T-helper 2 cell treated with Interferon-gamma antibody and Interleukin-4, amounts not matched to agents 5 μg/mL and 100 μg/mL, for 36 hours (primary cell): ENCODE measurements at regions not wholly inside any gene's neighbourhood (a gene's known extent, or its start where the extent isn't known, plus 50 kb on each side); places are given as distances from the start of the nearest gene placed in this dataset.
"Not testable (repeated sequence)": the region's sequence is repeated elsewhere in the genome, so short reads cannot be mapped to it uniquely, and the experiment has no call there.

ENCODE experiments used
- DNase-seq: peaks from one replicate; pipeline ENCODE4 v3.0.0; 2021; ENCODE audit warnings: low spot score
- H3K27ac Mint-ChIP-seq: one replicate; pipeline ENCODE4 v1.8.0; 2021; ENCODE audit warnings: mild to moderate bottlenecking, mixed read lengths
- H3K27me3 Mint-ChIP-seq: one replicate; pipeline ENCODE4 v1.8.0; 2021; ENCODE audit warnings: low read depth, mixed read lengths
- H3K36me3 Mint-ChIP-seq: one replicate; pipeline ENCODE4 v1.8.0; 2021; ENCODE audit warnings: low read depth, mixed read lengths
- H3K4me1 Mint-ChIP-seq: one replicate; pipeline ENCODE4 v1.8.0; 2021; ENCODE audit warnings: low read depth, mixed read lengths
- H3K4me3 Mint-ChIP-seq: one replicate; pipeline ENCODE4 v1.8.0; 2022; ENCODE audit warnings: mild to moderate bottlenecking, moderate library complexity, mixed read lengths
- H3K9me3 Mint-ChIP-seq: one replicate; pipeline ENCODE4 v1.8.0; 2021; ENCODE audit warnings: mixed read lengths

- H3K4me3 Mint-ChIP-seq: no peak overlapping the region
- H3K4me1 Mint-ChIP-seq: no peaks in the 10 kb centered on the region
- peaks cover 14% of the 10 kb centered on the region for H3K27me3 Mint-ChIP-seq
- DNase-seq: no peak
- H3K36me3 Mint-ChIP-seq: no peaks in the 10 kb centered on the region
- H3K9me3 Mint-ChIP-seq: no peaks in the 10 kb centered on the region
- H3K27ac Mint-ChIP-seq: no peak overlapping the region
Observed at GRCh38 chr14:92223025-92223424, 99.9 kb upstream of the SLC24A4 start.

GRCh38 chr14:92224358-92224954 is 98.5 kb upstream of the SLC24A4 start:
- Mint-ChIP-seq H3K4me1 (no peaks in the 10 kb centered on the region), H3K27me3 (peaks cover 12% of the 10 kb centered on the region), H3K36me3 (no peaks in the 10 kb centered on the region), H3K9me3 (no peaks in the 10 kb centered on the region), H3K4me3 (no peak overlapping the region), H3K27ac (no peak overlapping the region)
- DNase-seq: no peak

- Mint-ChIP-seq H3K4me3 (no peak overlapping the region), H3K36me3 (no peaks in the 10 kb centered on the region), H3K9me3 (no peaks in the 10 kb centered on the region), H3K27me3 (peaks cover 12% of the 10 kb centered on the region), H3K27ac (no peak overlapping the region), H3K4me1 (no peaks in the 10 kb centered on the region)
- DNase-seq: no peak
Observed at GRCh38 chr14:92225731-92226130, 97.2 kb upstream of the SLC24A4 start.

- H3K27me3 Mint-ChIP-seq: peaks cover 13% of the 10 kb centered on the region
- H3K9me3 Mint-ChIP-seq, H3K36me3 Mint-ChIP-seq, H3K27ac Mint-ChIP-seq, H3K4me3 Mint-ChIP-seq, H3K4me1 Mint-ChIP-seq, DNase-seq: not testable (repeated sequence)
Observed at GRCh38 chr14:92226166-92226565, 96.8 kb upstream of the SLC24A4 start.

- H3K36me3 Mint-ChIP-seq: no peaks in the 10 kb centered on the region
- H3K4me1 Mint-ChIP-seq: no peaks in the 10 kb centered on the region
- no peak overlapping the region for H3K4me3 Mint-ChIP-seq
- DNase-seq: no peak
- H3K27me3 Mint-ChIP-seq: no peaks in the 10 kb centered on the region
- H3K9me3 Mint-ChIP-seq: no peaks in the 10 kb centered on the region
- H3K27ac Mint-ChIP-seq: no peak overlapping the region
Observed at GRCh38 chr14:92236243-92236900, 86.6 kb upstream of the SLC24A4 start.

- H3K4me3 Mint-ChIP-seq: no peak overlapping the region
- peaks cover 2% of the 10 kb centered on the region for H3K36me3 Mint-ChIP-seq
- no peaks in the 10 kb centered on the region for H3K4me1 Mint-ChIP-seq
- no peaks in the 10 kb centered on the region for H3K27me3 Mint-ChIP-seq
- no peak overlapping the region for H3K27ac Mint-ChIP-seq
- peaks cover 21% of the 10 kb centered on the region for H3K9me3 Mint-ChIP-seq
- no peak for DNase-seq
Observed at GRCh38 chr14:92240658-92241057, 82.3 kb upstream of the SLC24A4 start.

GRCh38 chr14:92241966-92242595 is 80.9 kb upstream of the SLC24A4 start:
- Mint-ChIP-seq H3K4me1 (peaks cover 2% of the 10 kb centered on the region), H3K36me3 (peaks cover 2% of the 10 kb centered on the region), H3K27me3 (no peaks in the 10 kb centered on the region), H3K9me3 (peaks cover 34% of the 10 kb centered on the region), H3K27ac (no peak overlapping the region), H3K4me3 (no peak overlapping the region)
- no peak for DNase-seq

- no peaks in the 10 kb centered on the region for H3K27me3 Mint-ChIP-seq
- no peak for DNase-seq
- peaks cover 2% of the 10 kb centered on the region for H3K36me3 Mint-ChIP-seq
- H3K27ac Mint-ChIP-seq: no peak overlapping the region
- peaks cover 2% of the 10 kb centered on the region for H3K4me1 Mint-ChIP-seq
- no peak overlapping the region for H3K4me3 Mint-ChIP-seq
- H3K9me3 Mint-ChIP-seq: peaks cover 34% of the 10 kb centered on the region
Observed at GRCh38 chr14:92244805-92245204, 78.2 kb upstream of the SLC24A4 start.

- Mint-ChIP-seq H3K4me3 (no peak overlapping the region), H3K9me3 (peaks cover 34% of the 10 kb centered on the region), H3K36me3 (peaks cover 2% of the 10 kb centered on the region), H3K27ac (no peak overlapping the region), H3K27me3 (peaks cover 16% of the 10 kb centered on the region), H3K4me1 (peaks cover 2% of the 10 kb centered on the region)
- DNase-seq: no peak
Observed at GRCh38 chr14:92247341-92247740, 75.6 kb upstream of the SLC24A4 start.

- Mint-ChIP-seq H3K36me3 (peaks cover 2% of the 10 kb centered on the region), H3K4me1 (peaks cover 2% of the 10 kb centered on the region), H3K9me3 (peaks cover 34% of the 10 kb centered on the region), H3K27me3 (peaks cover 20% of the 10 kb centered on the region), H3K4me3 (no peak overlapping the region), H3K27ac (no peak overlapping the region)
- DNase-seq: no peak
Observed at GRCh38 chr14:92247947-92248346, 75.0 kb upstream of the SLC24A4 start.

GRCh38 chr14:92248696-92249095 is 74.3 kb upstream of the SLC24A4 start:
- Mint-ChIP-seq H3K27me3 (peaks cover 26% of the 10 kb centered on the region), H3K9me3 (peaks cover 29% of the 10 kb centered on the region), H3K27ac (no peak overlapping the region), H3K4me1 (peaks cover 2% of the 10 kb centered on the region), H3K4me3 (no peak overlapping the region), H3K36me3 (no peaks in the 10 kb centered on the region)
- DNase-seq: no peak

- DNase-seq, H3K4me3 Mint-ChIP-seq, H3K36me3 Mint-ChIP-seq, H3K4me1 Mint-ChIP-seq, H3K27ac Mint-ChIP-seq: not testable (repeated sequence)
- Mint-ChIP-seq H3K27me3 (peaks cover 41% of the 10 kb centered on the region), H3K9me3 (peaks cover 15% of the 10 kb centered on the region)
Observed at GRCh38 chr14:92250366-92250765, 72.6 kb upstream of the SLC24A4 start.

- no peak for DNase-seq
- Mint-ChIP-seq H3K27me3 (peaks cover 50% of the 10 kb centered on the region), H3K27ac (no peak overlapping the region)
Observed at GRCh38 chr14:92252323-92252722, 70.6 kb upstream of the SLC24A4 start.

GRCh38 chr14:92253381-92253894 is 69.5 kb upstream of the SLC24A4 start:
- DNase-seq: no peak
- H3K9me3 Mint-ChIP-seq: no peaks in the 10 kb centered on the region
- H3K36me3 Mint-ChIP-seq: no peaks in the 10 kb centered on the region
- peaks cover 2% of the 10 kb centered on the region for H3K4me1 Mint-ChIP-seq
- no peak overlapping the region for H3K4me3 Mint-ChIP-seq
- peaks cover 50% of the 10 kb centered on the region for H3K27me3 Mint-ChIP-seq
- H3K27ac Mint-ChIP-seq: no peak overlapping the region

More at GRCh38 chr14:92252323-92252722, 70.6 kb upstream of the SLC24A4 start:
- Mint-ChIP-seq H3K4me3 (no peak overlapping the region), H3K4me1 (peaks cover 2% of the 10 kb centered on the region), H3K36me3 (no peaks in the 10 kb centered on the region), H3K9me3 (no peaks in the 10 kb centered on the region)
